ENCODE measurements at regions not wholly inside any gene's neighbourhood (a gene's known extent, or its start where the extent isn't known, plus 50 kb on each side); places are given as distances from the start of the nearest gene placed in this dataset.
"Not testable (repeated sequence)": the region's sequence is repeated elsewhere in the genome, so short reads cannot be mapped to it uniquely, and the experiment has no call there.

- peak; percentile 19 for ATAC-seq (ENCODE audit: low FRiP score)
- DNase-seq (ENCODE audit: low spot score), result not testable (repeated sequence)
Measured at GRCh38 chr21:9246010-9246409, 1275.4 kb upstream of the TPTE start.

DNA sequence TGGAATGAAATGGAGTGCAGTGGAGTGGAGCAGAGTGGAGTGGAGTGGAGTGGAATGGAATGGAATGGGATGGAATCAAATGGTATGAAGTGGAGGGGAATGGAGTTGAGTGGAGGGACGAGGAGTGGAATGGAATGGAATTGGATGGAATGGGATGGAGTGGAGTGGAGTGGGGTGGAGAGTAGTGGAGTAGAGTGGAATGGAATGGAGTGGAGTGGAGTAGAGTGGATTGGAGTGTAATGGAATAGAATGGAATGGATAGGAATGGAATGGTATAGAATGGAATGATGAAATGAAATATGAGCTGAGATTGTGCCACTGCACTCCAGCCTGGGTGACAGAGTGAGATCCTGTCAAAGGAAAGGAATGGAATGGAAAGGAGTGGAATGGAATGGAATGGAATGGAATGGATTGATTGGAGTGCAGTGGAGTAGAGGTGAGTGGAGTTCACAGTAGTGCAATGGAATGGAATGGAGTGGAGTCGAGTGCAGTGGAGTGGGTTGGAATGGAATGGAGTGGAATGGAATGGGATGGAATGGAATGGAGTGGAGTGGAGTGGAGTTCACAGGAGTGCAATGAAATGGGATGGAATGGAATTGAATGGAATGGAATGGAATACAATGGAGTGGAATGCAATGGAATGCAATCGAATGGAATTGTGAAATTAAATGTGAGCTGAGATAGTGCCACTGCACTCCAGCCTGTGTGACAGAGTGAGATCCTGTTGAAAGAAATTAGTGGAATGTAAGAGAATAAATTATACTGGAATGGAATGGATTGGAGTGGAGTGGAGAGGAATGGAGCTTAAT lies 1274.7 kb upstream of the TPTE start:
- ATAC-seq (ENCODE audit: low FRiP score), result peak; percentile 79

DNA sequence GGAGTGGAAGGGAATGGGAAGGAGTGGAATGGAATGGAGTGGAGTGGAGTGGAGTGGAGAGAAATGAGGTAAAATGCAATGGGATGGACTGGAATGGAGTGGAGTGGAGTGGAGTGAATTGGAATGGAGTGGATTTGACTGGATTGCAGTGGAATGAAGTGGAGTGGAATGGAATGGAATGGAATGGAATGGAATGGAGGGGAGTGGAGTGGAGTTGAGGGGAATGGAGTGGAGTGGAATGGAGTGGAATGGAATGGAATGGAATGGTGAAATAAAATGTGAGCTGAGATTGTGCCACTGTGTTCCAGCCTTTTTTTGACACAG lies 1274.1 kb upstream of the TPTE start:
- not testable (repeated sequence) for DNase-seq (ENCODE audit: low spot score)
- ATAC-seq (ENCODE audit: low FRiP score), result peak; percentile 52

More for the DNA sequence above, 1274.7 kb upstream of the TPTE start:
- not testable (repeated sequence) for DNase-seq (ENCODE audit: low spot score)

- DNase-seq (ENCODE audit: low spot score), result not testable (repeated sequence)
- ATAC-seq (ENCODE audit: low FRiP score), result peak; percentile 72
Measured at GRCh38 chr21:9247616-9248317, 1273.6 kb upstream of the TPTE start.

Measured in omental fat pad (tissue), 1 donor.